H9 (cell line): ENCODE measurements at regions not wholly inside any gene's neighbourhood (a gene's known extent, or its start where the extent isn't known, plus 50 kb on each side); places are given as distances from the start of the nearest gene placed in this dataset.

Experiments used
- DNase-seq: peaks from one replicate; pipeline ENCODE4 v3.0.0-alpha.2; 2017
- H2AFZ ChIP-seq: one replicate; pipeline ENCODE4 v1.6.1; 2013; ENCODE audit warnings: mild to moderate bottlenecking, low read length, control low read depth, moderate library complexity
- H2AK5ac ChIP-seq: 2 replicates; pipeline ENCODE4 v1.6.1; 2013; ENCODE audit warnings: low read length, control low read depth, mixed read lengths; ENCODE audit not compliant: insufficient read length
- H2BK120ac ChIP-seq: one replicate; pipeline ENCODE4 v1.6.1; 2013; ENCODE audit warnings: low read depth, mild to moderate bottlenecking, low read length, control low read depth, inconsistent platforms; ENCODE audit not compliant: poor library complexity, severe bottlenecking
- H2BK12ac ChIP-seq: 2 replicates; pipeline ENCODE4 v1.6.1; 2013; ENCODE audit warnings: low read length, control low read depth, mixed read lengths, low read depth; ENCODE audit not compliant: insufficient read length
- H2BK15ac ChIP-seq: 2 replicates; pipeline ENCODE4 v1.6.1; 2013; ENCODE audit warnings: low read depth, low read length, control low read depth
- H2BK20ac ChIP-seq: one replicate; pipeline ENCODE4 v1.6.1; 2013; ENCODE audit warnings: low read depth, mild to moderate bottlenecking, low read length, control low read depth, inconsistent platforms; ENCODE audit not compliant: poor library complexity, severe bottlenecking
- H2BK5ac ChIP-seq: 2 replicates; pipeline ENCODE4 v1.6.1; 2013; ENCODE audit warnings: low read length, control low read depth, mixed read lengths; ENCODE audit not compliant: insufficient read length
- H3K14ac ChIP-seq: 2 replicates; pipeline ENCODE4 v1.6.1; 2013; ENCODE audit warnings: low read length, control low read depth; ENCODE audit not compliant: insufficient read depth
- H3K18ac ChIP-seq: 2 replicates; pipeline ENCODE4 v1.6.1; 2013; ENCODE audit warnings: low read depth, mild to moderate bottlenecking, mixed read lengths, low read length, control low read depth; ENCODE audit not compliant: insufficient read length
- H3K23ac ChIP-seq: 2 replicates; pipeline ENCODE4 v1.6.1; 2013; ENCODE audit warnings: low read length, control low read depth, mixed read lengths, low read depth; ENCODE audit not compliant: insufficient read length
- H3K23me2 ChIP-seq: 2 replicates; pipeline ENCODE4 v1.6.1; 2013; ENCODE audit warnings: low read depth, mild to moderate bottlenecking, mixed read lengths, low read length, control low read depth; ENCODE audit not compliant: insufficient read length, poor library complexity, severe bottlenecking
- H3K27ac ChIP-seq: 2 replicates; pipeline ENCODE4 v1.5.1; 2013; ENCODE audit warnings: low read length, control low read depth, mixed read lengths, low read depth; ENCODE audit not compliant: insufficient read length
- H3K27me3 ChIP-seq: 2 replicates; pipeline ENCODE4 v1.6.1; 2013; ENCODE audit warnings: low read length, control low read depth, inconsistent platforms; ENCODE audit not compliant: insufficient read depth
- H3K4ac ChIP-seq: 2 replicates; pipeline ENCODE4 v1.6.1; 2013; ENCODE audit warnings: low read depth, mild to moderate bottlenecking, control low read depth, inconsistent platforms, low read length, moderate library complexity
- H3K4me1 ChIP-seq: 2 replicates; pipeline ENCODE4 v1.6.1; 2013; ENCODE audit warnings: low read length, control low read depth, inconsistent platforms; ENCODE audit not compliant: insufficient read depth
- H3K4me2 ChIP-seq: 2 replicates; pipeline ENCODE4 v1.6.1; 2013; ENCODE audit warnings: low read length, control low read depth, mixed read lengths; ENCODE audit not compliant: insufficient read length, insufficient read depth
- H3K56ac ChIP-seq: 2 replicates; pipeline ENCODE4 v1.6.1; 2013; ENCODE audit warnings: low read depth, mild to moderate bottlenecking, mixed read lengths, low read length, control low read depth; ENCODE audit not compliant: insufficient read length
- H3K79me1 ChIP-seq: 2 replicates; pipeline ENCODE4 v1.6.1; 2013; ENCODE audit warnings: low read depth, mild to moderate bottlenecking, moderate library complexity, low read length, control low read depth, inconsistent platforms; ENCODE audit not compliant: insufficient read depth, poor library complexity, severe bottlenecking
- H3K79me2 ChIP-seq: 2 replicates; pipeline ENCODE4 v1.6.1; 2013; ENCODE audit warnings: low read length, control low read depth, inconsistent platforms; ENCODE audit not compliant: insufficient read depth
- H3K9ac ChIP-seq: 2 replicates; pipeline ENCODE4 v1.6.1; 2013; ENCODE audit warnings: low read length, control low read depth, mixed read lengths; ENCODE audit not compliant: insufficient read length; ENCODE audit errors: extremely low read depth
- H3K9me3 ChIP-seq: one replicate; pipeline ENCODE4 v1.6.1; 2013; ENCODE audit warnings: low read depth, low read length, inconsistent platforms; ENCODE audit not compliant: control insufficient read depth
- H3T11ph ChIP-seq: one replicate; pipeline ENCODE4 v1.6.1; 2013; ENCODE audit warnings: mild to moderate bottlenecking, low read length, control low read depth, inconsistent platforms
- H4K20me1 ChIP-seq: one replicate; pipeline ENCODE4 v1.6.1; 2013; ENCODE audit not compliant: control insufficient read depth, insufficient read length, insufficient read depth
- H4K5ac ChIP-seq: 2 replicates; pipeline ENCODE4 v1.6.1; 2013; ENCODE audit warnings: low read depth, mild to moderate bottlenecking, mixed read lengths, low read length, control low read depth; ENCODE audit not compliant: insufficient read length
- H4K8ac ChIP-seq: replicated peaks from 2 replicates; pipeline ENCODE4 v1.6.1; 2013; ENCODE audit warnings: low read length, control low read depth, mixed read lengths, low read depth; ENCODE audit not compliant: insufficient read length
- H4K91ac ChIP-seq: 2 replicates; pipeline ENCODE4 v1.6.1; 2013; ENCODE audit warnings: low read depth, mild to moderate bottlenecking, moderate library complexity, mixed read lengths, low read length, control low read depth; ENCODE audit not compliant: insufficient read length
- H3K27ac Mint-ChIP-seq, 3 experiments: 2 replicates in 2 of 3; 3 replicates in 1 of 3; pipeline ENCODE4 v1.8.0; 2020 to 2021; ENCODE audit warnings: mixed read lengths in 3 of 3, mild to moderate bottlenecking in 1 of 3, moderate library complexity in 1 of 3
- H3K27me3 Mint-ChIP-seq: 2 replicates; pipeline ENCODE4 v1.8.0; 2021; ENCODE audit warnings: low read depth, mild to moderate bottlenecking, moderate library complexity, mixed read lengths
- H3K36me3 Mint-ChIP-seq, 3 experiments: 2 replicates in 2 of 3; 3 replicates in 1 of 3; pipeline ENCODE4 v1.8.0; 2020 to 2021; ENCODE audit warnings: low read depth in 3 of 3, mixed read lengths in 3 of 3; ENCODE audit not compliant: insufficient read depth in 1 of 3
- H3K4me1 Mint-ChIP-seq, 2 experiments: 2 replicates each; pipeline ENCODE4 v1.8.0; 2020; ENCODE audit warnings: mixed read lengths in 2 of 2
- H3K4me3 Mint-ChIP-seq, 2 experiments: 2 replicates in 1 of 2; 3 replicates in 1 of 2; pipeline ENCODE4 v1.8.0; 2020 to 2021; ENCODE audit warnings: mild to moderate bottlenecking in 2 of 2, mixed read lengths in 2 of 2, moderate library complexity in 1 of 2
- H3K9me3 Mint-ChIP-seq, 2 experiments: 2 replicates in 1 of 2; 3 replicates in 1 of 2; pipeline ENCODE4 v1.8.0; 2020; ENCODE audit warnings: mild to moderate bottlenecking in 2 of 2, mixed read lengths in 2 of 2, moderate library complexity in 1 of 2
- CTCF ChIP-seq: fragments of 200-600 bp; sonication (generic); conservative IDR thresholded peaks from 3 replicates; pipeline ENCODE4 v1.8.0; 2021; ENCODE audit warnings: antibody characterized with exemption, mild to moderate bottlenecking
- WGBS: extraction: QIAGEN DNeasy Blood & Tissue Kit; methylation state at CpG from one replicate; pipeline ENCODE4 v1.1.7; 2013; ENCODE audit warnings: missing lambda C conversion rate, low lambda C conversion rate, mixed read lengths; ENCODE audit not compliant: insufficient read length; ENCODE audit errors: extremely low coverage; 5-methylcytosine and 5-hydroxymethylcytosine counted together

GRCh38 chr10:117921421-117921820 lies 125.3 kb downstream of the RAB11FIP2 start:
- H2BK120ac ChIP-seq = no peak overlapping the region
- H2AFZ ChIP-seq = no peak overlapping the region
- H3K79me1 ChIP-seq = no peaks in the 10 kb centered on the region
- no peaks in the 10 kb centered on the region for H3K9me3 Mint-ChIP-seq
- peaks cover 2% of the 10 kb centered on the region; the same call in 1 of the 2 replicates for H3K27me3 Mint-ChIP-seq
- no peak overlapping the region for H3K4ac ChIP-seq
- no peak overlapping the region for H3K9ac ChIP-seq
- H2BK20ac ChIP-seq = no peak overlapping the region
- H3K36me3 Mint-ChIP-seq = no peaks in the 10 kb centered on the region
- H3K27me3 ChIP-seq = no peaks in the 10 kb centered on the region
- H2BK15ac ChIP-seq = no peak overlapping the region
- no peak overlapping the region for H3K18ac ChIP-seq
- H3K4me1 ChIP-seq = no peaks in the 10 kb centered on the region
- no peak overlapping the region for H3K23ac ChIP-seq
- H3K79me2 ChIP-seq = no peaks in the 10 kb centered on the region
- DNase-seq = no peak
- H3K4me3 Mint-ChIP-seq = no peak overlapping the region
- no peak overlapping the region for H3T11ph ChIP-seq
- H3K4me1 Mint-ChIP-seq = no peaks in the 10 kb centered on the region
- no peak for TF ChIP-seq CTCF
- no peak overlapping the region for H3K27ac Mint-ChIP-seq
- H3K56ac ChIP-seq = no peak overlapping the region
- no peak overlapping the region for H3K4me2 ChIP-seq
- no peak overlapping the region for H2BK12ac ChIP-seq
- no peak overlapping the region for H4K91ac ChIP-seq
- no peak overlapping the region for H4K8ac ChIP-seq
- H2BK5ac ChIP-seq = no peak overlapping the region
- H3K9me3 ChIP-seq = no peaks in the 10 kb centered on the region
- no peak overlapping the region for H3K27ac ChIP-seq
- WGBS = no CpG with 5 or more reads among the region's 11 CpGs
- H2AK5ac ChIP-seq = no peak overlapping the region
- no peaks in the 10 kb centered on the region for H3K23me2 ChIP-seq
- H4K20me1 ChIP-seq = peaks cover 3% of the 10 kb centered on the region
- H4K5ac ChIP-seq = no peak overlapping the region
- no peak overlapping the region; the same call in 1 of the 2 replicates for H3K14ac ChIP-seq
